ENCODE measurements at regions not wholly inside any gene's neighbourhood (a gene's known extent, or its start where the extent isn't known, plus 50 kb on each side); places are given as distances from the start of the nearest gene placed in this dataset.
"Not testable (repeated sequence)": the region's sequence is repeated elsewhere in the genome, so short reads cannot be mapped to it uniquely, and the experiment has no call there.

DNA sequence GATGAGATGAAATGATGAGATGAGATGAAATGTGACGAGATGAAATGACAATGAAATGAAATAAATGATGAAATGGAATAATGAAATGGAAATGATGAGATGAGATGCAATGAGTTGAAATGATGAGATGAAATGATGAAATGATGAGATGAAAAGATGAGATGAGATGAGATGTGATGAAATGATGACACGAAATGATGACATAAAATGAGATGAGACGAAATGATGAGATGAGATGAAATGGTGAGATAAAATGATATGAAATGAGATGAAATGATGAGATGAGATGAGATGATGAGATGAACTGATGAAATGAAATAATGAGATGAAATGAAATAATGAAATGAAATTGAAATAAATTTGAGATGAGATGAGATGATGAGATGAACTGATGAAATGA lies 232.2 kb downstream of the GOLGA6L6 start:
- not testable (repeated sequence) for TF ChIP-seq BHLHE40 (IDR thresholded peaks at IDR 0.05; ENCODE audit: low read depth, low read length); POLR2A (IDR thresholded peaks at IDR 0.05; ENCODE audit: low read depth, low read length); RCOR1 (IDR thresholded peaks at IDR 0.05; ENCODE audit: insufficient replicate concordance, low read length); CHD1 (IDR thresholded peaks at IDR 0.05; ENCODE audit: low read depth, low read length); MAFK (IDR thresholded peaks at IDR 0.05; ENCODE audit: low read depth, low read length); RFX5 (IDR thresholded peaks at IDR 0.05; ENCODE audit: low read depth, low read length)
- TF ChIP-seq, protein P1, sequence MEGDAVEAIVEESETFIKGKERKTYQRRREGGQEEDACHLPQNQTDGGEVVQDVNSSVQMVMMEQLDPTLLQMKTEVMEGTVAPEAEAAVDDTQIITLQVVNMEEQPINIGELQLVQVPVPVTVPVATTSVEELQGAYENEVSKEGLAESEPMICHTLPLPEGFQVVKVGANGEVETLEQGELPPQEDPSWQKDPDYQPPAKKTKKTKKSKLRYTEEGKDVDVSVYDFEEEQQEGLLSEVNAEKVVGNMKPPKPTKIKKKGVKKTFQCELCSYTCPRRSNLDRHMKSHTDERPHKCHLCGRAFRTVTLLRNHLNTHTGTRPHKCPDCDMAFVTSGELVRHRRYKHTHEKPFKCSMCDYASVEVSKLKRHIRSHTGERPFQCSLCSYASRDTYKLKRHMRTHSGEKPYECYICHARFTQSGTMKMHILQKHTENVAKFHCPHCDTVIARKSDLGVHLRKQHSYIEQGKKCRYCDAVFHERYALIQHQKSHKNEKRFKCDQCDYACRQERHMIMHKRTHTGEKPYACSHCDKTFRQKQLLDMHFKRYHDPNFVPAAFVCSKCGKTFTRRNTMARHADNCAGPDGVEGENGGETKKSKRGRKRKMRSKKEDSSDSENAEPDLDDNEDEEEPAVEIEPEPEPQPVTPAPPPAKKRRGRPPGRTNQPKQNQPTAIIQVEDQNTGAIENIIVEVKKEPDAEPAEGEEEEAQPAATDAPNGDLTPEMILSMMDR (conservative IDR thresholded peaks at IDR 0.05; ENCODE audit: low read depth, low read length) = not testable (repeated sequence)
- TF ChIP-seq CEBPB (IDR thresholded peaks at IDR 0.05; ENCODE audit: low read depth, low read length) = peak; percentile 35
